HepG2 (cell line): ENCODE measurements at regions not wholly inside any gene's neighbourhood (a gene's known extent, or its start where the extent isn't known, plus 50 kb on each side); places are given as distances from the start of the nearest gene placed in this dataset.

Experiments used
- ATAC-seq: fragments of 200-7000 bp; cut with Tn5 transposase; 3 replicates; pipeline ENCODE4 v1.9.1; 2020; ENCODE audit warnings: mild to moderate bottlenecking, moderate library complexity
- BruUV-seq: library from RNA; stranded (reverse); fragments of 400-500 nt; replicated peaks from 2 replicates; lab custom pipeline; 2021; lab: Mats Ljungman, UMichigan
- CTCF ChIA-PET: fragments of 300-600 bp; formaldehyde crosslinking; extraction: SDS; loops from one replicate; lab custom pipeline; 2021; ENCODE audit warnings: low total read pairs, inconsistent platforms, low intra/inter-chr PET ratio; lab: Yijun Ruan, JAX
- POLR2A ChIA-PET: fragments of 350-600 bp; sonication (Branson Sonifier 250); formaldehyde crosslinking; loops from one replicate; lab custom pipeline; 2020; ENCODE audit warnings: antibody characterized with exemption, inconsistent platforms; lab: Yijun Ruan, JAX
- DNase-seq: peaks from one replicate; pipeline ENCODE4 v3.0.0-alpha.2; 2015; ENCODE audit warnings: low spot score
- FAIRE-seq: peaks from 3 replicates; lab custom pipeline; 2011; peaks lifted over from hg19 to GRCh38; lab: Jason Lieb, UNC
- H2AFZ ChIP-seq: one replicate; pipeline ENCODE4 v1.6.1; 2011; ENCODE audit warnings: low read length, inconsistent platforms
- H3K27ac ChIP-seq: fragments of 300-600 bp; 3 replicates; pipeline ENCODE4 v1.8.0; 2011; ENCODE audit warnings: mixed run types, mild to moderate bottlenecking, mixed read lengths, low read length, inconsistent platforms; ENCODE audit not compliant: insufficient read depth; ENCODE audit errors: extremely low read length
- H3K27me3 ChIP-seq, 2 experiments: fragments of 200-600 bp in 1 of 2; 2 replicates in 1 of 2; 3 replicates in 1 of 2; pipeline versions ENCODE4 v1.6.0 to v1.8.0; 2011; ENCODE audit warnings: low read length in 2 of 2, mild to moderate bottlenecking in 2 of 2, moderate library complexity in 2 of 2, inconsistent platforms in 1 of 2; ENCODE audit not compliant: insufficient read depth in 2 of 2, control insufficient read depth in 1 of 2
- H3K36me3 ChIP-seq, 2 experiments: fragments of 200-600 bp in 1 of 2; replicated peaks in 1 of 2; 2 replicates in 1 of 2; 3 replicates in 1 of 2; pipeline versions ENCODE4 v1.5.1 to v1.8.0; 2011; ENCODE audit warnings: low read length in 2 of 2, inconsistent platforms in 1 of 2; ENCODE audit not compliant: insufficient read depth in 2 of 2, control insufficient read depth in 1 of 2
- H3K4me1 ChIP-seq: 2 replicates; pipeline ENCODE4 v1.5.1; 2012; ENCODE audit warnings: low read length, inconsistent platforms; ENCODE audit not compliant: insufficient read depth
- H3K4me2 ChIP-seq: 2 replicates; pipeline ENCODE4 v1.6.0; 2011; ENCODE audit warnings: low read depth, low read length, inconsistent platforms
- H3K4me3 ChIP-seq, 3 experiments: fragments of 200-600 bp in 1 of 3; sonication (generic), shearing (Covaris generic) in 1 of 3; replicated peaks in 1 of 3; 2 replicates each; pipeline ENCODE4 v1.5.1; 2011 to 2016; ENCODE audit warnings: low read length in 3 of 3, inconsistent platforms in 2 of 3, low read depth in 2 of 3, mild to moderate bottlenecking in 2 of 3, control low read depth in 1 of 3, mixed read lengths in 1 of 3; ENCODE audit not compliant: insufficient read depth in 1 of 3
- H3K79me2 ChIP-seq: one replicate; pipeline ENCODE4 v1.6.1; 2011; ENCODE audit warnings: low read length, inconsistent platforms; ENCODE audit not compliant: insufficient read depth
- H3K9ac ChIP-seq: 2 replicates; pipeline ENCODE4 v1.6.0; 2011; ENCODE audit warnings: mild to moderate bottlenecking, low read depth, low read length, inconsistent platforms; ENCODE audit not compliant: insufficient read depth
- H3K9me3 ChIP-seq: 2 replicates; pipeline ENCODE4 v1.5.1; 2012; ENCODE audit warnings: mild to moderate bottlenecking, low read length
- H4K20me1 ChIP-seq: 2 replicates; pipeline ENCODE4 v1.6.0; 2011; ENCODE audit warnings: inconsistent platforms, mild to moderate bottlenecking, low read length, moderate library complexity; ENCODE audit not compliant: insufficient read depth
- KAT8 ChIP-seq: IDR thresholded peaks from 2 replicates; pipeline ENCODE4 v1.6.1; 2016; ENCODE audit warnings: missing genetic modification reagents, missing compliant biosample characterization
- YEATS4 ChIP-seq: sonication (generic); formaldehyde crosslinking; IDR thresholded peaks from 2 replicates; pipeline ENCODE4 v1.4.0; 2020; ENCODE audit warnings: missing genetic modification reagents, borderline replicate concordance
- ZMYM2 ChIP-seq: sonication (generic); formaldehyde crosslinking; IDR thresholded peaks from 2 replicates; pipeline ENCODE4 v1.8.0; 2022; ENCODE audit warnings: mild to moderate bottlenecking, missing genetic modification reagents
- ZNF274 ChIP-seq: sonication (generic); formaldehyde crosslinking; IDR thresholded peaks from 2 replicates; pipeline ENCODE4 v1.5.1; 2020; ENCODE audit warnings: mild to moderate bottlenecking, missing genetic modification reagents
- WGBS: methylation state at CpG from one replicate; pipeline ENCODE4 v1.1.6; 2017; ENCODE audit warnings: low lambda C conversion rate; 5-methylcytosine and 5-hydroxymethylcytosine counted together
- in situ Hi-C: cut with HindIII; loops from 2 replicates; pipeline ENCODE4 v1.10.0; 2017; ENCODE audit warnings: low pct_unique_long_range_greater_than_20kb; ENCODE audit not compliant: extremely low pct_ligation_motif_present
- intact Hi-C: fragments of 100-400 bp; cut with micrococcal nuclease; formaldehyde crosslinking; loops from one replicate; pipeline ENCODE4 v1.10.0; 2022; ENCODE audit not compliant: unreplicated experiment
- TF ChIP-seq, protein P1 (sequence below): IDR thresholded peaks from 2 replicates; pipeline ENCODE4 v1.4.0; 2020; ENCODE audit warnings: mild to moderate bottlenecking, missing genetic modification reagents
- TF ChIP-seq, protein P2 (sequence below): IDR thresholded peaks from 2 replicates; pipeline ENCODE4 v1.6.1; 2018; ENCODE audit warnings: missing genetic modification reagents, mild to moderate bottlenecking, missing compliant biosample characterization

DNA sequence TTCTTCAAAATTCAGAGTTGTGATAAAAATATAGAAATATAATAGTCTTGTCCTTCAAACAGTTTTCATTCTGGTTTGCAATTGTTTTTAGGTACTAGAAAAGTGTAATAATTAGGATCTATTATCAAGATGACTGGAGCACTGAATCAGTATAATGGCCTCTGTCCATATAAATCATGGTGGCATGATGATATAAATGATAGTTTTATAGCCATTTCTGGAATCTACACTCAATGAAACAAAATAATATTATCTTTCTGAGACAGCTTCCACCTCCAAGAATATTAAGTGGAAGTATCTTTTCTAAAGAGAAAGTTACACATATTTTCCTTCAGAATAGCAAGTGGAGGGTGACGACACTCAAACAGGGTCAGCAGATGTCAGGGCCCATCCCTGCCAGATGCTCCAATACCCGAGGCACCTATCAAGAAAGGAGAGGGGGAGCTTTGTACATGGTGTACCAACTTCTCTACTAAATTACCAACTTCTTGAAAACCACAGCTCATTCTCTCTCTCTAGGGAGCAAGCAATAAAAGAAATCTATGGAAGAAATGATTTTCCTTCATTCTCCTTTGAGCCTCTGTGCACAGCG is 882.7 kb upstream of the CHAC2 start:
- no peaks in the 10 kb centered on the region for H3K27me3 ChIP-seq
- H3K4me2 ChIP-seq, result no peak overlapping the region
- no peak overlapping the region for H3K9ac ChIP-seq
- FAIRE-seq, result no peak
- no peak overlapping the region for H3K27ac ChIP-seq
- H3K36me3 ChIP-seq, result no peaks in the 10 kb centered on the region
- ChIA-PET POLR2A (no interaction called here), CTCF (no interaction called here)
- H4K20me1 ChIP-seq, result no peaks in the 10 kb centered on the region
- H3K9me3 ChIP-seq, result peaks cover 20% of the 10 kb centered on the region; the same call in 1 of the 2 replicates
- H2AFZ ChIP-seq, result no peak overlapping the region
- no peak overlapping the region for H3K4me3 ChIP-seq
- under 1% methylated on average over 3 of the region's 3 CpGs for WGBS
- no peak for ATAC-seq
- no TSS peak for BruUV-seq
- in situ Hi-C loops, result no loop called here
- no peak for DNase-seq
- no peaks in the 10 kb centered on the region for H3K79me2 ChIP-seq
- TF ChIP-seq, protein P1, sequence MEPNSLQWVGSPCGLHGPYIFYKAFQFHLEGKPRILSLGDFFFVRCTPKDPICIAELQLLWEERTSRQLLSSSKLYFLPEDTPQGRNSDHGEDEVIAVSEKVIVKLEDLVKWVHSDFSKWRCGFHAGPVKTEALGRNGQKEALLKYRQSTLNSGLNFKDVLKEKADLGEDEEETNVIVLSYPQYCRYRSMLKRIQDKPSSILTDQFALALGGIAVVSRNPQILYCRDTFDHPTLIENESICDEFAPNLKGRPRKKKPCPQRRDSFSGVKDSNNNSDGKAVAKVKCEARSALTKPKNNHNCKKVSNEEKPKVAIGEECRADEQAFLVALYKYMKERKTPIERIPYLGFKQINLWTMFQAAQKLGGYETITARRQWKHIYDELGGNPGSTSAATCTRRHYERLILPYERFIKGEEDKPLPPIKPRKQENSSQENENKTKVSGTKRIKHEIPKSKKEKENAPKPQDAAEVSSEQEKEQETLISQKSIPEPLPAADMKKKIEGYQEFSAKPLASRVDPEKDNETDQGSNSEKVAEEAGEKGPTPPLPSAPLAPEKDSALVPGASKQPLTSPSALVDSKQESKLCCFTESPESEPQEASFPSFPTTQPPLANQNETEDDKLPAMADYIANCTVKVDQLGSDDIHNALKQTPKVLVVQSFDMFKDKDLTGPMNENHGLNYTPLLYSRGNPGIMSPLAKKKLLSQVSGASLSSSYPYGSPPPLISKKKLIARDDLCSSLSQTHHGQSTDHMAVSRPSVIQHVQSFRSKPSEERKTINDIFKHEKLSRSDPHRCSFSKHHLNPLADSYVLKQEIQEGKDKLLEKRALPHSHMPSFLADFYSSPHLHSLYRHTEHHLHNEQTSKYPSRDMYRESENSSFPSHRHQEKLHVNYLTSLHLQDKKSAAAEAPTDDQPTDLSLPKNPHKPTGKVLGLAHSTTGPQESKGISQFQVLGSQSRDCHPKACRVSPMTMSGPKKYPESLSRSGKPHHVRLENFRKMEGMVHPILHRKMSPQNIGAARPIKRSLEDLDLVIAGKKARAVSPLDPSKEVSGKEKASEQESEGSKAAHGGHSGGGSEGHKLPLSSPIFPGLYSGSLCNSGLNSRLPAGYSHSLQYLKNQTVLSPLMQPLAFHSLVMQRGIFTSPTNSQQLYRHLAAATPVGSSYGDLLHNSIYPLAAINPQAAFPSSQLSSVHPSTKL (CRISPR knock-in tag), result no peak
- no peak for TF ChIP-seq YEATS4 (CRISPR knock-in tag)
- no peak for TF ChIP-seq ZMYM2 (CRISPR knock-in tag)
- TF ChIP-seq KAT8 (CRISPR knock-in tag), result no peak
- no peak for TF ChIP-seq ZNF274
- TF ChIP-seq, protein P2, sequence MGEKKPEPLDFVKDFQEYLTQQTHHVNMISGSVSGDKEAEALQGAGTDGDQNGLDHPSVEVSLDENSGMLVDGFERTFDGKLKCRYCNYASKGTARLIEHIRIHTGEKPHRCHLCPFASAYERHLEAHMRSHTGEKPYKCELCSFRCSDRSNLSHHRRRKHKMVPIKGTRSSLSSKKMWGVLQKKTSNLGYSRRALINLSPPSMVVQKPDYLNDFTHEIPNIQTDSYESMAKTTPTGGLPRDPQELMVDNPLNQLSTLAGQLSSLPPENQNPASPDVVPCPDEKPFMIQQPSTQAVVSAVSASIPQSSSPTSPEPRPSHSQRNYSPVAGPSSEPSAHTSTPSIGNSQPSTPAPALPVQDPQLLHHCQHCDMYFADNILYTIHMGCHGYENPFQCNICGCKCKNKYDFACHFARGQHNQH (CRISPR knock-in tag), result no peak
- intact Hi-C loops, result no loop called here
- H3K4me1 ChIP-seq, result no peaks in the 10 kb centered on the region
